ENCODE measurements at regions not wholly inside any gene's neighbourhood (a gene's known extent, or its start where the extent isn't known, plus 50 kb on each side); places are given as distances from the start of the nearest gene placed in this dataset.
"Not testable (repeated sequence)": the region's sequence is repeated elsewhere in the genome, so short reads cannot be mapped to it uniquely, and the experiment has no call there.

DNA sequence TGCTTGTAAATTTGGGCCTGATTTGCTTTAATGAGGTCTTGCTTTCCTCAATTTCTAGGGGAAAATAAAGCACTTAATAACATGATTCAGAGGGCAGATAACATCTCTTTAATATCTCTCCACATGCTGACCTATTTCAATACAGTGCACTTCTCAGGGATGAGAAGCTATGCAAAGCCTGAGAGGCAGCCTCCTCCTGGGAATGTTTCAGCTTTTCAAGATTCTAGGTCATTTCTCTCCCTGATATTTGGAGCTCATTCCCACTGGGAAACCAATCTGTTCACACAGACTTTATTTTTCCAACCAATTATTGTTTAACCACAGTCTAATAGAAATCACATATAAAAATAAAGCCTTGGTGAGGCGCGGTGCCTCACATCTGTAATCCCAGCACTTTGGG is 67.0 kb upstream of the LSAMP start:
- Histone ChIP-seq H3K36me3 (no peaks in the 10 kb centered on the region), H3K9me3 (no peaks in the 10 kb centered on the region), H3K27me3 (no peaks in the 10 kb centered on the region), H3K4me3 (no peak overlapping the region), H3K4me1 (no peaks in the 10 kb centered on the region), H3K27ac (no peak overlapping the region)
- no peak for DNase-seq
- WGBS, 2 donors = 100% methylated on average over 2 of the region's 2 CpGs
- TF ChIP-seq, protein P1, sequence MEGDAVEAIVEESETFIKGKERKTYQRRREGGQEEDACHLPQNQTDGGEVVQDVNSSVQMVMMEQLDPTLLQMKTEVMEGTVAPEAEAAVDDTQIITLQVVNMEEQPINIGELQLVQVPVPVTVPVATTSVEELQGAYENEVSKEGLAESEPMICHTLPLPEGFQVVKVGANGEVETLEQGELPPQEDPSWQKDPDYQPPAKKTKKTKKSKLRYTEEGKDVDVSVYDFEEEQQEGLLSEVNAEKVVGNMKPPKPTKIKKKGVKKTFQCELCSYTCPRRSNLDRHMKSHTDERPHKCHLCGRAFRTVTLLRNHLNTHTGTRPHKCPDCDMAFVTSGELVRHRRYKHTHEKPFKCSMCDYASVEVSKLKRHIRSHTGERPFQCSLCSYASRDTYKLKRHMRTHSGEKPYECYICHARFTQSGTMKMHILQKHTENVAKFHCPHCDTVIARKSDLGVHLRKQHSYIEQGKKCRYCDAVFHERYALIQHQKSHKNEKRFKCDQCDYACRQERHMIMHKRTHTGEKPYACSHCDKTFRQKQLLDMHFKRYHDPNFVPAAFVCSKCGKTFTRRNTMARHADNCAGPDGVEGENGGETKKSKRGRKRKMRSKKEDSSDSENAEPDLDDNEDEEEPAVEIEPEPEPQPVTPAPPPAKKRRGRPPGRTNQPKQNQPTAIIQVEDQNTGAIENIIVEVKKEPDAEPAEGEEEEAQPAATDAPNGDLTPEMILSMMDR (IDR thresholded peaks at IDR 0.05) = no peak
- no peak for TF ChIP-seq POLR2A (IDR thresholded peaks at IDR 0.05)
- intact Hi-C loops (cut with DNase I) = no loop called here

DNA sequence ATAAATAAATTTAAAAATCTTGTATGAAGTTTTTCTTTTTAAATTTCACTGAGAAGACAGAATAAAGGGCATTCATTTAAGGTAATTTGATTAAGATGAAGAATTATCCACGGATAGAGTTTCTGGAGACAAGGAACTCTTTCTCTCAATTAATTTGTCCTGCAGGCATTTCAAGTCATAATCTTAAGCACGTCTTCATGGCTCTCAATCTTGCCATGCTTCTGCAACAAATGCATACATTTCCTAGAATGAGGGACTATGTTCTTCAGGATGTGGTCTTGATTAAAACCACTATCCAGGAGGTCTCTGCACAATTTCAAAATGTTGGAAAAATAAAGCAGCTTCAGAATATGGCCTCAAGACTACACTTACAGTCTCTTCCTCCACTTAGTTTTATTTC is 67.6 kb upstream of the LSAMP start:
- Histone ChIP-seq H3K9me3 (no peaks in the 10 kb centered on the region), H3K4me3 (no peak overlapping the region), H3K27ac (no peak overlapping the region), H3K36me3 (no peaks in the 10 kb centered on the region), H3K27me3 (no peaks in the 10 kb centered on the region), H3K4me1 (no peaks in the 10 kb centered on the region)
- WGBS, 2 donors = 65 to 69% methylated on average over 2 of the region's 2 CpGs
- intact Hi-C loops (cut with DNase I) = no loop called here
- TF ChIP-seq, protein P1 (IDR thresholded peaks at IDR 0.05) = no peak
- TF ChIP-seq POLR2A (IDR thresholded peaks at IDR 0.05) = no peak
- no peak for DNase-seq

DNA sequence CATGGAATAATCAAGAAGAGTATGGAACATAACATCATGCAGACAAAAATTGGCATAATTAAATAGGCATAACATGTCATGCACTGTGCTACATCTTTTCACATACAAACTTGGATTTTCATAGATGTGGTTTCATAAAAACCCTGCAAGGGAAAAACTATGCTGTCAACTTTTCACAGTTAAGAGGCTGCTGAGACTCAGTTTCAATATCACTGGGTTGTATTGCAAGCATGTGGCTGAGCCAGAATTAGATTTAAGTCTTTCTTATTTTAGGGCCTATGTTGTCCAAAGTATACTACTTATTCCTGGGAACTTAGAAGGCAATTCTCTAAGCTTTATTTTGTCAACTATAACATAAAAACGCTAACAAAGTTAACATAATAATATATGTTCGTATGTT is 70.7 kb upstream of the LSAMP start:
- 29 to 30% methylated on average over 2 of the region's 2 CpGs for WGBS, 2 donors
- TF ChIP-seq POLR2A (IDR thresholded peaks at IDR 0.05) = no peak
- TF ChIP-seq, protein P1 (IDR thresholded peaks at IDR 0.05) = no peak
- no peaks in the 10 kb centered on the region for H3K36me3 ChIP-seq
- H3K4me3 ChIP-seq = no peak overlapping the region
- H3K27me3 ChIP-seq = no peaks in the 10 kb centered on the region
- H3K27ac ChIP-seq = no peak overlapping the region
- H3K4me1 ChIP-seq = no peaks in the 10 kb centered on the region
- no peak for DNase-seq
- H3K9me3 ChIP-seq = no peaks in the 10 kb centered on the region
- intact Hi-C loops (cut with DNase I) = no loop called here

DNA sequence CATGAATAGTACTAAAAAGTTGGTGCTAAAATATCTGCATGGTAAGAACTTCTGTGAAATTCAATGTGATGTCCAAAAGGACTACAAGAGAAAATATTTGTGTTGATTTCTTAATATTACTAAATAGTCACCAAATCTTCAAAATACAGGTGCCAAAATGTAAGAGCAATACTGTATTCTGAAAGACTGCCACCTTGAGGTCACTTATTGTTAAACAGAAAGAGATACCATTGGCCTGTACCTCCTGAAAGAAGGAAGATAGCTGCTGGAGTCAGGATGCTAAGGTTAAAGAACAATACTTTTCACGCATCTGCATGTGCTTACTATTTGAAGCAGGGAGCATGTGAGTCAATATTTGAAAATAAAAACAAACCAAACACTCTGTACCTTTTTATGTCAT is 72.0 kb upstream of the LSAMP start:
- intact Hi-C loops (cut with DNase I) = no loop called here
- Histone ChIP-seq H3K27me3 (no peaks in the 10 kb centered on the region), H3K4me3 (no peak overlapping the region), H3K27ac (no peak overlapping the region), H3K9me3 (no peaks in the 10 kb centered on the region), H3K4me1 (no peaks in the 10 kb centered on the region), H3K36me3 (no peaks in the 10 kb centered on the region)
- WGBS, 2 donors = 56 to 61% methylated on average over 1 of the region's 1 CpG
- TF ChIP-seq POLR2A (IDR thresholded peaks at IDR 0.05) = no peak
- TF ChIP-seq, protein P1 (IDR thresholded peaks at IDR 0.05) = no peak
- no peak for DNase-seq

DNA sequence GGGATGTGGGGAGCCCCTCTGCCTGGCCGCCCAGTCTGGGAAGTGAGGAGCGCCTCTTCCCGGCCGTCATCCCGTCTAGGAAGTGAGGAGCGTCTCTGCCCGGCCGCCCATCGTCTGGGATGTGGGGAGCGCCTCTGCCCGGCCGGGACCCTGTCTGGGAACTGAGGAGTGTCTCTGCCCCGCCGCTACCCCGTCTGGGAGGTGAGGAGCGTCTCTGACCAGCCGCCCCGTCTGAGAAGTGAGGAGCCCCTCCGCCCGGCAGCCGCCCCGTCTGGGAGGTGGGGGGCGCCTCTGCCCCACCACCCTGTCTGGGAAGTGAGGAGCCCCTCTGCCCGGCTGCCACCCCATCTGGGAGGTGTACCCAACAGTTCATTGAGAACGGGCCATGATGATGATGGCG is 73.8 kb upstream of the LSAMP start:
- H3K4me3 ChIP-seq; H3K27me3 ChIP-seq; H3K9me3 ChIP-seq; intact Hi-C loops (cut with DNase I); H3K36me3 ChIP-seq; H3K27ac ChIP-seq; H3K4me1 ChIP-seq; DNase-seq: not testable (repeated sequence)
- WGBS, 2 donors = no CpG with 5 or more reads among the region's 26 CpGs

DNA sequence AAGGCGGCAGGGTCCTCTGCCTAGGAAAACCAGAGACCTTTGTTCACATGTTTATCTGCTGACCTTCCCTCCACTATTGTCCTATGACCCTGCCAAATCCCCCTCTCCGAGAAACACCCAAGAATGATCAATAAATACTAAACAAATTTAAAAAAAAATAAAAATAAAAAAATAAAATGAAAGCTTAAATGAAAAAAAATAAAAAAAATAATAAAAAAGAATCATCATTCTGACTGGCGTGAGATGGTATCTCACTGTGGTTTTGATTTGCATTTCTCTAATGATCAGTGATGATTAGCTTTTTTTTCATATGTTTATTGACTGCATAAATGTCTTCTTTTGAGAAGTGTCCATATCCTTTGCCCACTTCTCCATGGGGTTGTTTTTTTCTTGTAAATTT is 74.5 kb upstream of the LSAMP start:
- H3K27me3 ChIP-seq; H3K27ac ChIP-seq; DNase-seq; H3K9me3 ChIP-seq; H3K4me3 ChIP-seq; H3K4me1 ChIP-seq; intact Hi-C loops (cut with DNase I); H3K36me3 ChIP-seq: not testable (repeated sequence)
- 58 to 66% methylated on average over 2 to 3 of the region's 3 CpGs for WGBS, 2 donors
